GM19395 (cell line): ENCODE measurements at regions not wholly inside any gene's neighbourhood (a gene's known extent, or its start where the extent isn't known, plus 50 kb on each side); places are given as distances from the start of the nearest gene placed in this dataset.

Experiments used
- ATAC-seq: cut with Tn5 transposase; IDR thresholded peaks from one replicate; pipeline ENCODE4 v1.9.1; 2021; ENCODE audit warnings: mild to moderate bottlenecking, moderate library complexity; ENCODE audit not compliant: unreplicated experiment

- ATAC-seq: no peak
Measured at GRCh38 chr12:84607170-84607819, 305.3 kb downstream of the SLC6A15 start.

- ATAC-seq: no peak
Measured at GRCh38 chr12:84605983-84606382, 306.6 kb downstream of the SLC6A15 start.

GRCh38 chr12:84604551-84604950, 308.0 kb downstream of the SLC6A15 start:
- ATAC-seq: no peak

- no peak for ATAC-seq
Measured at GRCh38 chr12:84603484-84604248, 308.9 kb downstream of the SLC6A15 start.

GRCh38 chr12:84601483-84601882, 311.1 kb downstream of the SLC6A15 start:
- ATAC-seq: no peak

GRCh38 chr12:84599539-84599938, 313.1 kb downstream of the SLC6A15 start:
- ATAC-seq: no peak

GRCh38 chr12:84596266-84596665, 316.3 kb downstream of the SLC6A15 start:
- no peak for ATAC-seq

- no peak for ATAC-seq
Measured at GRCh38 chr12:84594157-84594556, 318.4 kb downstream of the SLC6A15 start.

- no peak for ATAC-seq
Measured at GRCh38 chr12:84585776-84586395, 326.7 kb downstream of the SLC6A15 start.

GRCh38 chr12:84572196-84572595, 340.4 kb downstream of the SLC6A15 start:
- no peak for ATAC-seq

- no peak for ATAC-seq
Measured at GRCh38 chr12:84562331-84562730, 350.3 kb downstream of the SLC6A15 start.

GRCh38 chr12:84561351-84561750, 351.2 kb downstream of the SLC6A15 start:
- ATAC-seq: no peak

- no peak for ATAC-seq
Measured at GRCh38 chr12:84554199-84554723, 358.3 kb downstream of the SLC6A15 start.

GRCh38 chr12:84553331-84554117, 359.1 kb downstream of the SLC6A15 start:
- ATAC-seq: no peak

GRCh38 chr12:84551373-84551772, 361.2 kb downstream of the SLC6A15 start:
- no peak for ATAC-seq

- ATAC-seq: no peak
Measured at GRCh38 chr12:84550518-84550917, 362.1 kb downstream of the SLC6A15 start.

- ATAC-seq: no peak
Measured at GRCh38 chr12:84542289-84542688, 370.3 kb downstream of the SLC6A15 start.

- no peak for ATAC-seq
Measured at GRCh38 chr12:84537666-84538065, 374.9 kb downstream of the SLC6A15 start.

- ATAC-seq: no peak
Measured at GRCh38 chr12:84512751-84513150, 399.8 kb downstream of the SLC6A15 start.

GRCh38 chr12:84508851-84509260, 403.7 kb downstream of the SLC6A15 start:
- no peak for ATAC-seq
